Kidney epithelial cell (primary cell): ENCODE measurements at regions not wholly inside any gene's neighbourhood (a gene's known extent, or its start where the extent isn't known, plus 50 kb on each side); places are given as distances from the start of the nearest gene placed in this dataset.

Experiments
- DNase-seq: peaks from one replicate; pipeline ENCODE4 v3.0.0-alpha.2; 2010; ENCODE audit warnings: low read depth
- H3K27me3 ChIP-seq: 2 replicates; pipeline ENCODE4 v1.6.0; 2011; ENCODE audit warnings: low read length; ENCODE audit not compliant: control insufficient read depth, insufficient read depth
- H3K36me3 ChIP-seq: 2 replicates; pipeline ENCODE4 v1.5.1; 2011; ENCODE audit warnings: low read length; ENCODE audit not compliant: control insufficient read depth, insufficient read depth
- H3K4me3 ChIP-seq: 2 replicates; pipeline ENCODE4 v1.5.1; 2011; ENCODE audit warnings: low read depth, mild to moderate bottlenecking, control low read depth, low read length
- TF ChIP-seq, protein P1 (sequence below): IDR thresholded peaks from 2 replicates; pipeline ENCODE4 v1.5.1; 2011; ENCODE audit warnings: mild to moderate bottlenecking, moderate library complexity, low read length, control low read depth, inconsistent platforms; ENCODE audit not compliant: insufficient read depth, poor library complexity, severe bottlenecking

- H3K4me3 ChIP-seq = no peak overlapping the region
- no peaks in the 10 kb centered on the region for H3K36me3 ChIP-seq
- TF ChIP-seq, protein P1, sequence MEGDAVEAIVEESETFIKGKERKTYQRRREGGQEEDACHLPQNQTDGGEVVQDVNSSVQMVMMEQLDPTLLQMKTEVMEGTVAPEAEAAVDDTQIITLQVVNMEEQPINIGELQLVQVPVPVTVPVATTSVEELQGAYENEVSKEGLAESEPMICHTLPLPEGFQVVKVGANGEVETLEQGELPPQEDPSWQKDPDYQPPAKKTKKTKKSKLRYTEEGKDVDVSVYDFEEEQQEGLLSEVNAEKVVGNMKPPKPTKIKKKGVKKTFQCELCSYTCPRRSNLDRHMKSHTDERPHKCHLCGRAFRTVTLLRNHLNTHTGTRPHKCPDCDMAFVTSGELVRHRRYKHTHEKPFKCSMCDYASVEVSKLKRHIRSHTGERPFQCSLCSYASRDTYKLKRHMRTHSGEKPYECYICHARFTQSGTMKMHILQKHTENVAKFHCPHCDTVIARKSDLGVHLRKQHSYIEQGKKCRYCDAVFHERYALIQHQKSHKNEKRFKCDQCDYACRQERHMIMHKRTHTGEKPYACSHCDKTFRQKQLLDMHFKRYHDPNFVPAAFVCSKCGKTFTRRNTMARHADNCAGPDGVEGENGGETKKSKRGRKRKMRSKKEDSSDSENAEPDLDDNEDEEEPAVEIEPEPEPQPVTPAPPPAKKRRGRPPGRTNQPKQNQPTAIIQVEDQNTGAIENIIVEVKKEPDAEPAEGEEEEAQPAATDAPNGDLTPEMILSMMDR = no peak
- H3K27me3 ChIP-seq = no peaks in the 10 kb centered on the region
- no peak for DNase-seq
Observed at GRCh38 chr17:74087002-74087585, 116.4 kb upstream of the RPL38 start.

DNA sequence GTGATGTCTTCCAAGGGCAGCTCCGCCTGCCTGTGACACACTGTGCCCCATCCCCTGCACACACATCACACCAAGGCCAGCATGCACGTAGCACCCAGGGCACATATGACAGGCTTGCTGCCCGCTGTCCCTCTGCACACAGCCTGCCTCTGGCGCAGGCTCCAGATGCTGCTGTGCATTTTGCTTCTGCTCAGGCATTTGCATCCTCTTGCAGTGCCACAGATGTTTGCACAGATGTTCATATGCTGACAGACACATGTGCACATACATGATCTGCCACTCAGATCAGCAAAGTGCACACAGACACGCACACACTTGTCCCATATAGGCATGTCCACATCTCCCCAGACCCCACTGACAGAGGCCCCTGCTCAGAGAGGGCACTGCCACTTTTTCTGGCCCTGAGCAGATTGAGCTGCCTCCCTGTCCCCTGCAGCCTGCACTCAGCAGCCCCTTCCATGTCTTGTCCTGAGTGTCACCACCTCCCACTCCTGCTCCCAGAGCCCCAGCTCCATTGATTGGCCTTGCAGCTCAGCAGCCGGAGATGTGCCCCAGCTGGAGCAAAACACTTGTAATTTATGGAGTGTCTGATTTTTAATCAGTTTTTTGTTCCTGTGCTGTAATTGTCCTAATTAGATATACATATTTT is 115.1 kb upstream of the RPL38 start:
- Histone ChIP-seq H3K27me3 (no peaks in the 10 kb centered on the region), H3K4me3 (no peak overlapping the region), H3K36me3 (no peaks in the 10 kb centered on the region)
- no peak for DNase-seq
- TF ChIP-seq, protein P1 = no peak

- TF ChIP-seq, protein P1 = no peak
- Histone ChIP-seq H3K36me3 (no peaks in the 10 kb centered on the region), H3K27me3 (no peaks in the 10 kb centered on the region), H3K4me3 (no peak overlapping the region)
- DNase-seq = no peak
Observed at GRCh38 chr17:74088934-74089329, 114.5 kb upstream of the RPL38 start.

DNA sequence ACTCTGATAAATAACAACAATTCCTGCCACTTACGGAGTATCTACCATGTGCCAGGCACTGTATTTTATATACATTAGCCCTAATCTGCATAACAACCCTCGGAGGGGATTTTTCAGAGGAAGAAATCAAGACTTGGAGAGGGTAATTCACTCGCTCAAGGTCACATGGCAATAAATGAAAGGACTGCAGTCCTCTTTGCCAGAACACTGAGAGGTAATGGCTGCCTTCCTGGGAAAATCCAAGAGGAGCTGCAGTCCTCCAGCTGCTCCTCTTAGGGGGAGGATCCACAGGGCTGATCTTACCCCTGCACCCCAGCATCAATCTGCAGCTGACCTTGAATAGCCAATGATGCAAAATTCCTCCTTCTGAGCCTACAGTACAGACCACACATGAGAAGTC is 114.1 kb upstream of the RPL38 start:
- no peak for DNase-seq
- Histone ChIP-seq H3K27me3 (no peaks in the 10 kb centered on the region), H3K4me3 (no peak overlapping the region), H3K36me3 (no peaks in the 10 kb centered on the region)
- TF ChIP-seq, protein P1 = no peak

DNA sequence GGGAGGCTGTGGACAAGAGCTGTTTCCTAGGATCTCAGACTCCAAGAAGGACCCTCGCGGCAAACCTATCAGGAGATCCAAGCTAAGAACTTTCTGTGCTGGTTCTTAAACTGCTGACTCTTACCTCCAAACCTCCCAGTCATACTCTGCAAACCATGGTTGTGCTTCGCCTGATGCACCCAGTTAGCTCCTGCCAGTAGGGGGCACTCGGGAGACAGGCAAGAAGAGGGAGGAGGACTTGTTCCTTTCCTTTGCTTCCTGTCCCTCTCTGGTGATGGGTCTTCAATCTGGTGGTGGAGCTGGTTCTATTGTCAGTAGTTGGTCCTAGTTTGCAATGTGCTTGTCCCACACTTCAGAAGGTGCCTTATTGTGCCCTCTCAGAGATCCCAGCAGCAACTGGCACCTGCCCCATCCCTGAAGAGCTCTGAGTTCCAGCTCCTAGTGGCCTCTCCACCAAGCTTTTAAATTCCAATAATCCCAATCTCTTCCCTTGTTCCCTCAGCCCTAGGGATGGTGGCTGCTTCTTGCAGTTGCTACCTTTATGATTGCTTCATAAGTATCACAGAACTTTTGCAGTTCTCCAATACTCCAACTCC is 113.5 kb upstream of the RPL38 start:
- Histone ChIP-seq H3K36me3 (no peaks in the 10 kb centered on the region), H3K4me3 (no peak overlapping the region), H3K27me3 (no peaks in the 10 kb centered on the region)
- DNase-seq = no peak
- TF ChIP-seq, protein P1 = peak; percentile 69

- DNase-seq = no peak
- Histone ChIP-seq H3K4me3 (no peak overlapping the region), H3K27me3 (peaks cover 9% of the 10 kb centered on the region), H3K36me3 (no peaks in the 10 kb centered on the region)
- TF ChIP-seq, protein P1 = no peak
Observed at GRCh38 chr17:74094651-74095050, 108.8 kb upstream of the RPL38 start.
